K562 (cell line): ENCODE measurements at regions not wholly inside any gene's neighbourhood (a gene's known extent, or its start where the extent isn't known, plus 50 kb on each side); places are given as distances from the start of the nearest gene placed in this dataset.
A peak's percentile ranks its signal among the peaks of the same experiment; 100 is the strongest.

Experiments used
- CGGBP1 ChIP-seq: fragments of 250-450 bp; sonication (Bioruptor Pico); IDR thresholded peaks from 2 replicates; pipeline ENCODE4 v1.9.0; 2021; ENCODE audit warnings: mild to moderate bottlenecking
- KAT2B ChIP-seq: IDR thresholded peaks from one replicate; pipeline ENCODE4 v1.6.1; 2012; ENCODE audit warnings: low read depth, mild to moderate bottlenecking, control low read depth, inconsistent platforms, low read length, moderate library complexity
- KLF13 ChIP-seq: fragments of 450-650 bp; IDR thresholded peaks from 2 replicates; pipeline ENCODE4 v1.6.1; 2016; ENCODE audit warnings: missing genetic modification characterization, low read depth, mild to moderate bottlenecking, missing compliant biosample characterization, moderate library complexity, borderline replicate concordance
- MAFK ChIP-seq: IDR thresholded peaks from 2 replicates; pipeline ENCODE4 v1.6.1; 2011; ENCODE audit warnings: low read length, improper control_type of control experiment
- MTA3 ChIP-seq: fragments of 450-650 bp; formaldehyde crosslinking; IDR thresholded peaks from 2 replicates; pipeline ENCODE4 v1.6.1; 2017; ENCODE audit warnings: mild to moderate bottlenecking, borderline replicate concordance
- NFXL1 ChIP-seq: fragments of 450-650 bp; formaldehyde crosslinking; IDR thresholded peaks from 2 replicates; pipeline ENCODE4 v1.4.0; 2021; ENCODE audit warnings: mild to moderate bottlenecking
- OTX1 ChIP-seq: fragments of 450-650 bp; formaldehyde crosslinking; IDR thresholded peaks from 2 replicates; pipeline ENCODE4 v1.4.0; 2022; ENCODE audit warnings: mild to moderate bottlenecking
- POLR2A ChIP-seq: fragments of 450-650 bp; conservative IDR thresholded peaks from 2 replicates; pipeline ENCODE4 v1.6.1; 2016
- PPARD ChIP-seq: fragments of 250-450 bp; sonication (Bioruptor Pico); IDR thresholded peaks from 2 replicates; pipeline ENCODE4 v1.8.0; 2022; ENCODE audit warnings: inconsistent platforms, mild to moderate bottlenecking, moderate library complexity
- PYGO2 ChIP-seq: fragments of 450-650 bp; IDR thresholded peaks from 2 replicates; pipeline ENCODE4 v1.6.1; 2016; ENCODE audit warnings: mild to moderate bottlenecking, missing genetic modification characterization, moderate library complexity, missing compliant biosample characterization
- RBBP5 ChIP-seq: fragments of 200-600 bp; sonication (generic); IDR thresholded peaks from 2 replicates; pipeline ENCODE4 v1.6.1; 2012; ENCODE audit warnings: borderline replicate concordance, mild to moderate bottlenecking, low read length, control low read depth, inconsistent platforms; ENCODE audit not compliant: insufficient read depth, poor library complexity, severe bottlenecking
- RBM17 ChIP-seq: fragments of 200-400 bp; formaldehyde crosslinking; IDR thresholded peaks from 2 replicates; pipeline ENCODE4 v1.6.1; 2017; ENCODE audit warnings: low read depth, mild to moderate bottlenecking, low read length, borderline replicate concordance
- RCOR1 ChIP-seq, 2 experiments: IDR thresholded peaks; 2 replicates each; pipeline ENCODE4 v1.6.1; 2012; ENCODE audit warnings: low read depth in 2 of 2, low read length in 2 of 2, borderline replicate concordance in 1 of 2, improper control_type of control experiment in 1 of 2
- RHOXF2B ChIP-seq: fragments of 250-450 bp; sonication (Bioruptor Pico); conservative IDR thresholded peaks from 2 replicates; pipeline ENCODE4 v1.5.1; 2021
- RUNX1 ChIP-seq: sonication (generic); IDR thresholded peaks from 2 replicates; pipeline ENCODE4 v1.6.1; 2016; ENCODE audit warnings: antibody characterized with exemption, low read depth
- SRSF3 ChIP-seq: fragments of 200-400 bp; formaldehyde crosslinking; IDR thresholded peaks from 2 replicates; pipeline ENCODE4 v1.6.1; 2016; ENCODE audit warnings: mild to moderate bottlenecking, low read length, moderate library complexity; ENCODE audit not compliant: insufficient read depth
- TCFL5 ChIP-seq: fragments of 250-450 bp; sonication (Bioruptor Pico); conservative IDR thresholded peaks from 2 replicates; pipeline ENCODE4 v1.6.1; 2021; ENCODE audit warnings: mild to moderate bottlenecking, moderate library complexity, matching md5 sums
- TEAD4 ChIP-seq, 2 experiments: sonication (generic) in 1 of 2; formaldehyde crosslinking in 1 of 2; IDR thresholded peaks; 2 replicates each; pipeline versions ENCODE4 v1.6.1 to v1.8.0; 2012 to 2022; ENCODE audit warnings: borderline replicate concordance in 1 of 2, inconsistent platforms in 1 of 2, low read length in 1 of 2, mild to moderate bottlenecking in 1 of 2, missing genetic modification reagents in 1 of 2
- ZBTB12 ChIP-seq: fragments of 250-450 bp; sonication (Bioruptor Pico); IDR thresholded peaks from 2 replicates; pipeline ENCODE4 v1.4.0; 2020
- ZNF175 ChIP-seq: fragments of 200-800 bp; sonication (Bioruptor generic); IDR thresholded peaks from 2 replicates; pipeline ENCODE4 v1.6.1; 2016; ENCODE audit warnings: low read depth, mild to moderate bottlenecking, missing genetic modification characterization, missing compliant biosample characterization
- ZNF3 ChIP-seq: fragments of 250-450 bp; sonication (Bioruptor Pico); IDR thresholded peaks from 2 replicates; pipeline ENCODE4 v1.5.0; 2021; ENCODE audit warnings: mild to moderate bottlenecking, moderate library complexity
- ZNF347 ChIP-seq: fragments of 450-650 bp; formaldehyde crosslinking; IDR thresholded peaks from 2 replicates; pipeline ENCODE4 v1.4.0; 2020; ENCODE audit warnings: low read depth, mild to moderate bottlenecking, moderate library complexity
- ZNF518B ChIP-seq: fragments of 250-450 bp; sonication (Bioruptor Pico); IDR thresholded peaks from 2 replicates; pipeline ENCODE4 v1.5.0; 2021; ENCODE audit warnings: mild to moderate bottlenecking, moderate library complexity
- TF ChIP-seq, protein P1 (sequence below): sonication (generic); formaldehyde crosslinking; IDR thresholded peaks from 2 replicates; pipeline ENCODE4 v1.8.1; 2022; ENCODE audit warnings: missing genetic modification reagents

GRCh38 chr4:10183462-10183861 is 66.9 kb upstream of the WDR1 start (continued):
- no peak for TF ChIP-seq CGGBP1 (CRISPR knock-in tag)
- TF ChIP-seq RHOXF2B (CRISPR knock-in tag): peak; percentile 77; the same call in 1 of the 2 replicates
- peak; percentile 93 for TF ChIP-seq OTX1
- no peak for TF ChIP-seq KLF13 (tag)
- TF ChIP-seq, protein P1, sequence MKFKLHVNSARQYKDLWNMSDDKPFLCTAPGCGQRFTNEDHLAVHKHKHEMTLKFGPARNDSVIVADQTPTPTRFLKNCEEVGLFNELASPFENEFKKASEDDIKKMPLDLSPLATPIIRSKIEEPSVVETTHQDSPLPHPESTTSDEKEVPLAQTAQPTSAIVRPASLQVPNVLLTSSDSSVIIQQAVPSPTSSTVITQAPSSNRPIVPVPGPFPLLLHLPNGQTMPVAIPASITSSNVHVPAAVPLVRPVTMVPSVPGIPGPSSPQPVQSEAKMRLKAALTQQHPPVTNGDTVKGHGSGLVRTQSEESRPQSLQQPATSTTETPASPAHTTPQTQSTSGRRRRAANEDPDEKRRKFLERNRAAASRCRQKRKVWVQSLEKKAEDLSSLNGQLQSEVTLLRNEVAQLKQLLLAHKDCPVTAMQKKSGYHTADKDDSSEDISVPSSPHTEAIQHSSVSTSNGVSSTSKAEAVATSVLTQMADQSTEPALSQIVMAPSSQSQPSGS (CRISPR knock-in tag): no peak
- TF ChIP-seq PYGO2 (tag): peak; percentile 70
- no peak; the same call in 1 of the 2 replicates for TF ChIP-seq NFXL1
- no peak for TF ChIP-seq RUNX1
- TF ChIP-seq ZBTB12: peak; percentile 64; the same call in 1 of the 2 replicates
- no peak for TF ChIP-seq RBM17
- no peak for TF ChIP-seq KAT2B
- TF ChIP-seq ZNF3: no peak
- TF ChIP-seq ZNF518B: no peak
- peak; percentile 93 for TF ChIP-seq ZNF175 (CRISPR knock-in tag)
- TF ChIP-seq POLR2A: no peak
- TF ChIP-seq ZNF347 (CRISPR knock-in tag): 0 out of 2 replicates have a peak, but pooled peaks have one; percentile 77
- no peak for TF ChIP-seq PPARD (CRISPR knock-in tag)
- TF ChIP-seq MAFK: no peak
- no peak for TF ChIP-seq RCOR1 (IDR thresholded peaks at IDR 0.05; ENCODE audit: borderline replicate concordance in 1 of 2, low read depth in 2 of 2, low read length in 2 of 2)
- no peak for TF ChIP-seq SRSF3
- TF ChIP-seq TEAD4 (IDR thresholded peaks at IDR 0.05; ENCODE audit: low read length): no peak
- TF ChIP-seq TEAD4 (CRISPR knock-in tag; IDR thresholded peaks at IDR 0.05; ENCODE audit: borderline replicate concordance): no peak
- peak; percentile 73; the same call in 1 of the 2 replicates for TF ChIP-seq TCFL5 (CRISPR knock-in tag)
- TF ChIP-seq RBBP5: no peak
- no peak for TF ChIP-seq MTA3
